IMR-90 (cell line): ENCODE measurements at regions not wholly inside any gene's neighbourhood (a gene's known extent, or its start where the extent isn't known, plus 50 kb on each side); places are given as distances from the start of the nearest gene placed in this dataset.

ENCODE experiments used
- ATAC-seq: fragments of 200-7000 bp; cut with Tn5 transposase; 2 replicates; pipeline ENCODE4 v1.9.1; 2020; ENCODE audit warnings: low read depth, mild to moderate bottlenecking, moderate library complexity
- BruUV-seq: library from RNA; stranded (reverse); fragments of 400-500 nt; replicated peaks from 2 replicates; lab custom pipeline; 2021; lab: Mats Ljungman, UMichigan
- CTCF ChIA-PET: fragments of 300-600 bp; formaldehyde crosslinking; extraction: SDS; loops from one replicate; lab custom pipeline; 2021; ENCODE audit warnings: antibody characterized with exemption; lab: Yijun Ruan, JAX
- POLR2A ChIA-PET: fragments of 300-600 bp; sonication (Branson Sonifier 250); formaldehyde crosslinking; loops from one replicate; lab custom pipeline; 2022; ENCODE audit warnings: antibody characterized with exemption; ENCODE audit not compliant: unreplicated experiment; lab: Charles Lee
- DNase-seq: peaks from one replicate; pipeline ENCODE4 v3.0.0; 2013
- H2AFZ ChIP-seq: replicated peaks from 2 replicates; pipeline ENCODE3; 2013; ENCODE audit warnings: low read length, mild to moderate bottlenecking; ENCODE audit not compliant: poor library complexity
- H2AK5ac ChIP-seq: 2 replicates; pipeline ENCODE4 v1.6.1; 2013; ENCODE audit warnings: low read depth, low read length, inconsistent platforms
- H2AK9ac ChIP-seq: replicated peaks from 2 replicates; pipeline ENCODE3; 2013; ENCODE audit warnings: mild to moderate bottlenecking, low read depth, low read length, moderate library complexity; ENCODE audit not compliant: poor library complexity
- H2BK120ac ChIP-seq: 2 replicates; pipeline ENCODE4 v1.6.1; 2013; ENCODE audit warnings: low read depth, low read length, inconsistent platforms
- H2BK15ac ChIP-seq: 3 replicates; pipeline ENCODE4 v1.6.1; 2013; ENCODE audit warnings: low read depth, low read length, inconsistent platforms
- H2BK20ac ChIP-seq: 2 replicates; pipeline ENCODE4 v1.6.1; 2013; ENCODE audit warnings: low read depth, mild to moderate bottlenecking, inconsistent platforms, low read length, moderate library complexity
- H2BK5ac ChIP-seq: 2 replicates; pipeline ENCODE4 v1.6.1; 2013; ENCODE audit warnings: mild to moderate bottlenecking, low read depth, low read length, inconsistent platforms; ENCODE audit not compliant: poor library complexity, severe bottlenecking
- H3K14ac ChIP-seq: replicated peaks from 2 replicates; pipeline ENCODE4 v1.6.1; 2013; ENCODE audit warnings: low read depth, low read length, inconsistent platforms
- H3K18ac ChIP-seq: 2 replicates; pipeline ENCODE4 v1.6.1; 2013; ENCODE audit warnings: low read depth, low read length, control low read depth
- H3K23ac ChIP-seq: 2 replicates; pipeline ENCODE4 v1.6.1; 2013; ENCODE audit warnings: low read depth, low read length, inconsistent platforms
- H3K27ac ChIP-seq: 2 replicates; pipeline ENCODE4 v1.5.1; 2013; ENCODE audit warnings: mild to moderate bottlenecking, control low read depth, low read length; ENCODE audit not compliant: insufficient read depth
- H3K27me3 ChIP-seq: 2 replicates; pipeline ENCODE4 v1.6.1; 2013; ENCODE audit warnings: low read length; ENCODE audit not compliant: control insufficient read depth, insufficient read depth
- H3K36me3 ChIP-seq: 2 replicates; pipeline ENCODE4 v1.6.1; 2013; ENCODE audit warnings: low read length, mixed read lengths; ENCODE audit not compliant: control insufficient read depth, insufficient read depth
- H3K4ac ChIP-seq: 2 replicates; pipeline ENCODE4 v1.6.1; 2013; ENCODE audit warnings: low read depth, low read length, inconsistent platforms
- H3K4me1 ChIP-seq: 2 replicates; pipeline ENCODE4 v1.6.1; 2013; ENCODE audit warnings: low read length, mixed read lengths; ENCODE audit not compliant: control insufficient read depth, insufficient read depth
- H3K4me2 ChIP-seq: 2 replicates; pipeline ENCODE4 v1.6.1; 2013; ENCODE audit warnings: low read depth, mild to moderate bottlenecking, control low read depth, low read length, moderate library complexity
- H3K4me3 ChIP-seq: 2 replicates; pipeline ENCODE4 v1.5.1; 2013; ENCODE audit warnings: low read depth, mild to moderate bottlenecking, control low read depth, low read length, moderate library complexity; ENCODE audit not compliant: insufficient read depth
- H3K56ac ChIP-seq: 2 replicates; pipeline ENCODE4 v1.6.1; 2013; ENCODE audit warnings: low read length, inconsistent platforms; ENCODE audit not compliant: insufficient read depth; ENCODE audit errors: extremely low read depth
- H3K79me1 ChIP-seq, 2 experiments: 2 replicates each; pipeline ENCODE4 v1.6.1; 2013; ENCODE audit warnings: low read length in 2 of 2, inconsistent platforms in 1 of 2, low read depth in 1 of 2
- H3K9ac ChIP-seq: 2 replicates; pipeline ENCODE4 v1.6.1; 2013; ENCODE audit warnings: low read depth, low read length, control low read depth
- H3K9me1 ChIP-seq: 2 replicates; pipeline ENCODE4 v1.6.1; 2013; ENCODE audit warnings: low read length, inconsistent platforms; ENCODE audit not compliant: insufficient read depth
- H3K9me3 ChIP-seq: 2 replicates; pipeline ENCODE4 v1.6.1; 2013; ENCODE audit warnings: low read length; ENCODE audit not compliant: control insufficient read depth, insufficient read depth
- H4K20me1 ChIP-seq: 2 replicates; pipeline ENCODE4 v1.6.1; 2013; ENCODE audit warnings: low read length, inconsistent platforms; ENCODE audit not compliant: insufficient read depth
- H4K5ac ChIP-seq: 2 replicates; pipeline ENCODE4 v1.6.1; 2013; ENCODE audit warnings: mild to moderate bottlenecking, low read depth, low read length, control low read depth
- H4K8ac ChIP-seq, 2 experiments: 2 replicates each; pipeline ENCODE4 v1.6.1; 2013; ENCODE audit warnings: low read depth in 2 of 2, low read length in 2 of 2, control low read depth in 1 of 2, inconsistent platforms in 1 of 2
- H4K91ac ChIP-seq: 2 replicates; pipeline ENCODE4 v1.6.1; 2013; ENCODE audit warnings: low read depth, low read length, inconsistent platforms; ENCODE audit not compliant: insufficient read depth
- CEBPB ChIP-seq: IDR thresholded peaks from 2 replicates; pipeline ENCODE4 v1.6.1; 2012; ENCODE audit warnings: low read depth, low read length, improper control_type of control experiment
- ELK1 ChIP-seq: fragments of 150-350 bp; IDR thresholded peaks from 2 replicates; pipeline ENCODE4 v1.6.1; 2016; ENCODE audit warnings: low read depth, mild to moderate bottlenecking, low read length, moderate library complexity, borderline replicate concordance
- NFE2L2 ChIP-seq: fragments of 150-350 bp; IDR thresholded peaks from 2 replicates; pipeline ENCODE4 v1.6.1; 2016; ENCODE audit warnings: low read depth, mild to moderate bottlenecking, low read length
- POLR2A ChIP-seq: IDR thresholded peaks from 2 replicates; pipeline ENCODE4 v1.6.1; 2012; ENCODE audit warnings: mild to moderate bottlenecking, low read depth, low read length
- RAD21 ChIP-seq: IDR thresholded peaks from 2 replicates; pipeline ENCODE4 v1.6.1; 2012; ENCODE audit warnings: low read length, improper control_type of control experiment
- RCOR1 ChIP-seq: IDR thresholded peaks from 2 replicates; pipeline ENCODE4 v1.6.1; 2012; ENCODE audit warnings: mild to moderate bottlenecking, low read length, improper control_type of control experiment; ENCODE audit not compliant: insufficient replicate concordance
- RFX5 ChIP-seq: IDR thresholded peaks from 2 replicates; pipeline ENCODE4 v1.8.0; 2012; ENCODE audit warnings: low read depth, mild to moderate bottlenecking, low read length, moderate library complexity
- SMC3 ChIP-seq: fragments of 150-350 bp; IDR thresholded peaks from 2 replicates; pipeline ENCODE4 v1.6.1; 2016; ENCODE audit warnings: low read depth, mild to moderate bottlenecking, antibody characterized with exemption, low read length, moderate library complexity
- WGBS, 2 experiments: methylation state at CpG; one replicate each; pipeline versions ENCODE4 v1.1.5 to v1.1.7; 2013; ENCODE audit warnings: missing lambda C conversion rate in 2 of 2; ENCODE audit not compliant: insufficient read length in 1 of 2; ENCODE audit errors: extremely low coverage in 2 of 2; 5-methylcytosine and 5-hydroxymethylcytosine counted together
- dilution Hi-C: fragments of 300-500 bp; cut with HindIII; formaldehyde crosslinking; loops from one replicate; pipeline ENCODE4 v1.14.3; 2018; ENCODE audit warnings: low sequenced_read_pairs; ENCODE audit not compliant: unreplicated experiment
- in situ Hi-C: fragments of 300-500 bp; cut with MboI; formaldehyde crosslinking; loops from 3 replicates; pipeline ENCODE4 v1.14.3; 2019; ENCODE audit warnings: low sequenced_read_pairs, inconsistent platforms, mixed read lengths
- intact Hi-C: fragments of 100-400 bp; cut with micrococcal nuclease; formaldehyde crosslinking; loops from 2 replicates; pipeline ENCODE4 v1.10.0; 2022
- TF ChIP-seq, protein P1 (sequence below): fragments of 150-350 bp; IDR thresholded peaks from 2 replicates; pipeline ENCODE4 v1.6.1; 2017; ENCODE audit warnings: mild to moderate bottlenecking, antibody characterized with exemption, low read length, low read depth

DNA sequence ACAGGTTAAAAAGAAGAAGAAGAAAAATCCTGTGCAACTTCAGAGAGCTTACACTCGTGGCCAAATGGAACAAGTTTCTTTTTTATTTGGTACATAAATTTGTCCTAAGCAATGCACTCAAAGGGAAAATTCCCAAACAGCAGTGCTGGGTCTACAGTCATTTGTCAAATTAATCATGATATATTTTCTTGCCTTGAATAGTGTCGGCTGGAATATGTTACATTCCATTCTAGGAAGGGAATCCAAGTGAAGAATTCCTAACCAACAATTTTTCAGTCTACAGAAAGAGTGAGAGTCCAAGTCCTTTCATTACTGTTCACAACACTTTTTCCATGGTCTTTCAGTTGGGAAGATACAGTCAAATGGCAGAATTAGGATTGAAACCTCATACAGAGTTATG is 63.9 kb downstream of the HAND2 start:
- Histone ChIP-seq H3K79me1 (no peaks in the 10 kb centered on the region), H3K4me3 (no peak overlapping the region), H4K20me1 (no peaks in the 10 kb centered on the region), H4K91ac (no peak overlapping the region), H3K4me2 (no peak overlapping the region), H3K14ac (no peak overlapping the region), H3K23ac (no peak overlapping the region), H3K27ac (no peak overlapping the region), H4K5ac (no peak overlapping the region), H2AK9ac (no peak overlapping the region), H3K9me3 (no peaks in the 10 kb centered on the region), H3K4ac (no peak overlapping the region), H2BK120ac (no peak overlapping the region), H3K18ac (no peak overlapping the region), H2BK15ac (no peak overlapping the region), H3K9ac (no peak overlapping the region), H4K8ac (no peak overlapping the region), H3K4me1 (no peaks in the 10 kb centered on the region), H3K36me3 (no peaks in the 10 kb centered on the region), H2AFZ (no peak overlapping the region), H3K56ac (no peak overlapping the region), H3K27me3 (no peaks in the 10 kb centered on the region), H2AK5ac (no peak overlapping the region), H2BK20ac (no peak overlapping the region), H2BK5ac (no peak overlapping the region), H3K9me1 (no peaks in the 10 kb centered on the region)
- BruUV-seq = no TSS peak
- dilution Hi-C loops = no loop called here
- no CpG with 5 or more reads among the region's 2 CpGs for WGBS, 2 experiments
- intact Hi-C loops = no loop called here
- TF ChIP-seq RAD21 (no peak), SMC3 (no peak), RCOR1 (no peak), CEBPB (no peak), RFX5 (no peak), ELK1 (no peak), POLR2A (no peak), NFE2L2 (no peak)
- TF ChIP-seq, protein P1, sequence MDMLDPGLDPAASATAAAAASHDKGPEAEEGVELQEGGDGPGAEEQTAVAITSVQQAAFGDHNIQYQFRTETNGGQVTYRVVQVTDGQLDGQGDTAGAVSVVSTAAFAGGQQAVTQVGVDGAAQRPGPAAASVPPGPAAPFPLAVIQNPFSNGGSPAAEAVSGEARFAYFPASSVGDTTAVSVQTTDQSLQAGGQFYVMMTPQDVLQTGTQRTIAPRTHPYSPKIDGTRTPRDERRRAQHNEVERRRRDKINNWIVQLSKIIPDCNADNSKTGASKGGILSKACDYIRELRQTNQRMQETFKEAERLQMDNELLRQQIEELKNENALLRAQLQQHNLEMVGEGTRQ = no peak
- CTCF ChIA-PET = no interaction called here
- ATAC-seq (peak; percentile 29; the same call in 1 of the 2 replicates), DNase-seq (no peak)
- POLR2A ChIA-PET = no interaction called here
- in situ Hi-C loops = no loop called here
